Gastrocnemius medialis (tissue), 4 donors: ENCODE measurements at regions not wholly inside any gene's neighbourhood (a gene's known extent, or its start where the extent isn't known, plus 50 kb on each side); places are given as distances from the start of the nearest gene placed in this dataset.

Experiments
- CTCF ChIP-seq, 5 experiments: fragments of 450-650 bp in 3 of 5; fragments of 200-600 bp in 2 of 5; sonication (generic) in 2 of 5; IDR thresholded peaks in 4 of 5; conservative IDR thresholded peaks in 1 of 5; 1 replicate in 4 of 5; 2 replicates in 1 of 5; pipeline ENCODE4 v1.5.1; 2016 to 2019; ENCODE audit warnings: antibody characterized with exemption in 5 of 5, mild to moderate bottlenecking in 3 of 5, moderate library complexity in 3 of 5
- POLR2A ChIP-seq, 2 donors: fragments of 450-650 bp; IDR thresholded peaks; one replicate each; pipeline ENCODE4 v1.6.1; 2017; ENCODE audit warnings: antibody characterized with exemption in 2 of 2, mild to moderate bottlenecking in 2 of 2, moderate library complexity in 2 of 2

GRCh38 chr3:55242921-55243320, 244.2 kb downstream of the WNT5A start:
- TF ChIP-seq CTCF (IDR thresholded peaks at IDR 0.05 in 4 of 5, conservative IDR thresholded peaks at IDR 0.05 in 1 of 5) (no peak), POLR2A (IDR thresholded peaks at IDR 0.05) (no peak)
